ENCODE measurements at regions not wholly inside any gene's neighbourhood (a gene's known extent, or its start where the extent isn't known, plus 50 kb on each side); places are given as distances from the start of the nearest gene placed in this dataset.

DNA sequence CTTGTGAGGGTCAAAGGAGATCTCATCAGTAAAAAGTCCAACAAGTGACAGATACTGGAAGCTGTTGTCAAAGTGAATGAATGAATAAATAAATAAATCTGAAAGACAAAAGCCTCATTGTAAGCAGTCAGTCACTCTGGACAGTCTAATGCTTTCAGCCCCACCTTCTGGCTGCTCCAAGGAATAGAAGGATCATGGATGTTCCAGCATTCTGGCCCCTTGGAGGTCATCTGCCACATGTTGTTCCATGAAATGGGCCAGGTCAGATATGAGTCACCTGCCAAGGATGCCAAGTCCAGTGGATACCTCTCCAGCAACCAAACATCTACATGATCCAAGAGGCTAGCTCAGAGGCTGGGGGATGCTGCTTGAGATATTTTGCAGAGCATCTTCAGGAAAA, 185.6 kb downstream of the BMP7 start:
- DNase-seq (ENCODE audit: low spot score) = peak; percentile 60

GRCh38 chr20:57082357-57082945, 184.0 kb downstream of the BMP7 start:
- DNase-seq (ENCODE audit: low spot score) = no peak

DNA sequence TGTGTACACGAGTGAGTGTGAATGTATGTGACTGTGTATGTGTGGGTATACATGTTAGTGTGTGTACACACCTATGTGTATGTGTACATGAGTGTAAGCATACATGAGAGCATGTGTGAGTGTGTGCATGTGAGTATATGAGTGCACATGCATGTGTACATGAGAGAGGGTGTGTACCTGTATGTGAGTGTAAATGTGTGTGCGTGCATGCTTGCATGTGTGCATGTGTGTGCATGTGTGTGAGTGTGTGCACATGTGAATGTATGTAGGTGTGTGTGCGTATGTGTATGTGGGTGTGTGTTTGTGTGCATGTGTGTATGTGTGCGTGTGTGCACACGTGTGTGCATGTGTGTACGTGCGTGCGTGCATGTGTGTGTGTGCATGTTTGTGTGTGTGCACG, 183.4 kb downstream of the BMP7 start:
- DNase-seq (ENCODE audit: low spot score) = no peak

DNA sequence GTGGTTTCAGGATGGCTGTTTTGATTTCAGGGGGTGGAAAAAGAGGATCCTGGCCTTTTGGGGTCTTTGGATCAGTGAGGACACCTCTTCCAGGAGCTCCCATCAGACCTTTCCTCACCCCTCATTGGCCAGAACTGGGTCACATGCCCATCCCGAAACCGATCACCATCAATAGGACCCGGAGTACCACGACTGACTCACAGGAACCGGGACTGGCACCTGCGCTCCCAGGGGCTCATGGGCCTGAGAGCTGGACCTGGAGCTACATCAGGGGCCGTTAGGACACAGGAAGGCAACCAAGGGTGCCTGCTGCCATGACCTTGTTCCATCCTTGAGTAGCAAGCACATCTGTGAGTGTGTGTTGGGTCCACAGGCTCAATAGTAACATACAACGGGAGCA, 180.4 kb downstream of the BMP7 start:
- DNase-seq (ENCODE audit: low spot score) = no peak

DNA sequence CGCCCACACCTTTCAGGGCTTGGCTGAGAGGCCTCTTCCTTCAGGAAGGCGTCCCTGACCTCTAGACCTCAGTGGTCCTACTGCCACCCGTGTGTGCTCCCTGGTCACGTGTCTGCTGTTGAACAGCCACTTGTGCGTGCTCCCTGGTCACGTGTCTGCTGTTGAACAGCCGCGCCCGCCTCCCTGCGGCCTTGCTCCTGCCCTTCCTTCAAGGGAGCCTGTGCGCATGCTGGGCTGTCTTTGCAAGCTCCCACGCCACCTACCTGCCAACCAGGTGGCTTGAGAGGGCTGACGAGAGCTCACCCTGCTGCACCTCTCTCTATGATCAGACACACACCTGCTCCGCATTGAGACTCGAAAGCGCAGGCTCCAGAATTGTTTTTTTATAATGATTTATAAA, 179.3 kb downstream of the BMP7 start:
- no peak for DNase-seq (ENCODE audit: low spot score)

GRCh38 chr20:57087705-57088104, 178.7 kb downstream of the BMP7 start:
- no peak for DNase-seq (ENCODE audit: low spot score)

DNA sequence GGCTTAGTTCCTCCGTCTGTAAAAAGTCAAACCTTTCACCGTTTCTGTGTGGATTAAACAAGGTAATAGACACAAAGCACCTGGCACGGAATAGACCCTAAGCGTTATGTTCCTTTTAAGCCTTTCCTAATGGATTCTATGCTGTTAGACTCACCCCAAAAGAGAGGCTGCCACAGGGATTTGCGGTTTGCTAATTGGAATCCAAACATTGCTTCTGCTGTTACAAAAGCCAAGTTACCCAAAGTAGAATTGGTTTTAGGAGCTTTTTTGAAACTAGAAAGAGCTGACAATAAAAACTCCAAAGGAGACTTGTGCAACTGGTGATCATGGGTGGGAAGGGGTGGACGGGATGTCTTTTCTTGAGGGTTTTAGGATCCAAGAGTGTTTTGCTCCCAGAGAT, 178.0 kb downstream of the BMP7 start:
- peak; percentile 46 for DNase-seq (ENCODE audit: low spot score)

GRCh38 chr20:57089699-57090144, 176.7 kb downstream of the BMP7 start:
- peak; percentile 75 for DNase-seq (ENCODE audit: low spot score)

DNA sequence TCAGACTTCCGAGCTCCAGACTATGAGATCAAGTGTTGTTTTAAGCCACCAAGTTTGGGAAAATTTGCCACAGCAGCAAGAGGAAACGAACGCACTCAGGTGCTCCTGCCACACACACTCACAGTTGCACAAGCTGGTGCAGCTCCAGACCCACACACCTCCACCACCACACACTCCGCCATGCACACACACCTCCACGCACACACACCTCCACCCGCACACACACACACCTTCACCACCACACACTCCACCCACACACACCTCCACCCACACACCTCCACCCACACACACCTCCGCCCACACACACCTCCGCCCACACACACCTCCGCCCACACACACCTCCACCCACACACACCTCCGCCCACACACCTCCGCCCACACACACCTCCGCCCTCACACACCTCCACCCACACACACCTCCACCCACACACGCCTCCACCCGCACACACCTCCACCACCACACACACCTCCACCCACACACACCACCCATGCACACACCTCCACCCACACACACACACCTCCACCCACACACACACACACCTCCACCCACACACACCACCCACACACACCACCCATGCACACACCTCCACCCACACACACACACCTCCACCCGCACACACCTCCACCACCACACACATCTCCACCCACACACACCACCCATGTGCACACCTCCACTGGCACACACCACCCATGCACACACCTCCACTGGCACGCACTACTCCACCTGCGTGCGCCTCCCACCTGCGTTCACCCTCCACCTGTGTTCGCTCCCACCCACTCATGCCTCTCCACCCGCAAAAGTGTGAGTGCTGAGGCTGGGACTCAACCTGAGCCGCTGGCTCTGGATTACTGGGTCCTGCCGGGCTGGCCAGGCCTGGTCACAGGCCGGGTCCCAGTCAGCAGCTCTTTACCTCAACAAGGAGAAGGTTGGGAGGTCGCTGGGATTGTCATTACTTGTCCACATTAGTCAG, 175.6 kb downstream of the BMP7 start:
- DNase-seq (ENCODE audit: low spot score) = no peak

- DNase-seq (ENCODE audit: low spot score) = no peak
Measured at GRCh38 chr20:57091748-57092111, 174.7 kb downstream of the BMP7 start.

DNA sequence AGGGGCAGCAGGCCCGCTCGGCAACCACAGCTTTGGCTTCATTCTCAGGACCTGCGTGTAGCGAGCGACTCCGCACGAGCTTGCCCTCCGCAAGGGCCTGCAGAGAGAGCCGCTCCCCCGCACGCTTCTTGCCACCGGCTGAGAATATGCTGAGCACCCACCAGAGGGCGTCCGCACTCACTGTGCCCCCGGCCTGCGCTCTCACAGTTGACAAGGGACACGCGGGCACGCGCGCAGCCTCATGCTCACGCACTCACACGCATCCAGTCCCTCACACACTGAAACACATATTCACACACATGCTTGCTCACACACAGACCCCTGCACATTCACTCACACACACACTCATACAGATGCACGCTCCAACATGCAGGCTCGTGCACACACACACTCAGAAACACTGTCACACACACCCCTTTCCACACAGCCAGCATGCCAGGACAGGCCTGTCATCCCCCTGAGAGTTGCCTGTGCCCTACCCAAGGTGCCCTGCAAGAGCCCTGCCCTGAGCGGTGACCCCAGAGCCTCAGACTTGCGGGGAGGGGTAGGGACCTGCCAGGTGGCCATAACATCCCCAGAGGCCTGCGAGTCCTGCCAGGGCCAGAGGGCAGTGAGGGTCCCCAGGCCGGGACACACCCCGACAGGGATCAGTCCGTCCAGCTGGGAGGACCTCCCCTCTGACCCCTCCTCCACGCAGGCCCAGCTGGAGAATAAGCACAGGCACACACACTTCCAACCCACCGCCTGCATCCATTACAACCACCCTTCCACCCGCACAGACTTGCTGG, 174.1 kb downstream of the BMP7 start:
- peak; percentile 77 for DNase-seq (ENCODE audit: low spot score)

DNA sequence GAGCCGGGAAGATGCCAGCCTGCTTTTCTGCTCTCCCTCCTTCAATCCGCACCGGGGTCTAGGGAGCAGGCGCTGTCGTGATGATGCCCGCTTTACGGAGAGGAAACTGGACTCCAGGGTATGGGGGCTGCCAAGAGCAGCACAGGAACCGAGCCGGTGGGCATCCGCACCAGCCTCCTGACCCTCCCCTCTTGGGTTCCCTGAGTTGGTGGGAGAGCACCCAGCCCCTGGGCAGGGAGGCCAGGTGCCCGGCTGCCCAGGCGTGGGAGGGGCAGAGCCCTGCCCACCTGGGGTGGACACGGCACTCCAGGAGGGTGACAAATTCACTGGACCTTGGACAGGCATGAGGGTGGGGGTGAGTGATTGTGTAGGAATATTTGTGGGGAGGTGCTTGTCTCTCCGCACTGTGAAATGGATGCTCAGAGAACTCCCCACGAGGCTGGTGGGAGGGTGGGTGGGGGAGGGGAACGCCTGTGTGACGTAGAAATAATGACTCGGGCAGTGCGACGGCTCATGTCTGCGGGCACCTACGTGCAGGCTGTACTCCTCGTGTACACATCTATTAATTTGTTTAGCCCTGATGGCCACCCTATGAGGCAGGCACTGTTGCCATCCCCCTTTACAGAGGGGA, 173.4 kb downstream of the BMP7 start:
- DNase-seq (ENCODE audit: low spot score) = no peak

DNA sequence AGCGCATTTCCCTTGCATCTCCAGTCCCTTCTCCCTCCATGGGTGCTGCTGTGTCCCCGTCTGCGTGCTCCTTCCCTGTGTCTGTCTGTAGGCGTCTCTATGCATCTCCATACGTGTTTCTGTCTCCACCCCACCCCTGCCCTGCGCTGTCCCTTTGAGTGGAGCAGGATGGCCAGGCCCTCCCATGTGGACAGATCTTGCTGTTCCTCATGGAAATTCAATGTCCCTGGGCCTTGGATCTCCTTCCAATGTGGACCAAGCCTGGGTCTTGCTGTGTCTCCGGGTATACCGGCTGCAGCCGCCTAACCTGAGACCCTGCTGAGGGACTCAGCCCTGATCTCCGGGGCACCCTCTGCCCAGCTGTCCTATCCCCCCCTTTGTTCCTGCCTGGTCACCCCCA, 172.7 kb downstream of the BMP7 start:
- no peak for DNase-seq (ENCODE audit: low spot score)

- no peak for DNase-seq (ENCODE audit: low spot score)
Measured at GRCh38 chr20:57094252-57094891, 172.1 kb downstream of the BMP7 start.

DNA sequence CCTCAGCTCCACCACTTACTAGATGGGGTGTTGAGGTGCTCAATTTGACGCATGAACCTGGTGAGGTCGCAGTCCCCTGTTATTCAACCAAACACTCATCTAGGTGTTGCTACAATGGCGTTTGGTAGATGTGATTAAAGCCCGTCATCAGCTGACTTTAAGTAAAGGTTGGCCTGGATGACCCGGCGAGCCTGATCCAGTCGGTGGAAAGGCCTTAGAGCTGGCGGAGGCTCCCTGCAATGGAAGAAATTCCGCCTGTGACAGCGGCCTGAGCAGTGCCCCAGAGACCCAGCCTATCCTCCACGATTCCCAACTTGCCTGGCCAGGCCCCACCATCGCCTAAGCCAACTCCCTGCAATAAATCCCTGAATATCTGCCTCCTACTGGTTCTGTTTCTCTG, 171.4 kb downstream of the BMP7 start:
- DNase-seq (ENCODE audit: low spot score) = no peak

DNA sequence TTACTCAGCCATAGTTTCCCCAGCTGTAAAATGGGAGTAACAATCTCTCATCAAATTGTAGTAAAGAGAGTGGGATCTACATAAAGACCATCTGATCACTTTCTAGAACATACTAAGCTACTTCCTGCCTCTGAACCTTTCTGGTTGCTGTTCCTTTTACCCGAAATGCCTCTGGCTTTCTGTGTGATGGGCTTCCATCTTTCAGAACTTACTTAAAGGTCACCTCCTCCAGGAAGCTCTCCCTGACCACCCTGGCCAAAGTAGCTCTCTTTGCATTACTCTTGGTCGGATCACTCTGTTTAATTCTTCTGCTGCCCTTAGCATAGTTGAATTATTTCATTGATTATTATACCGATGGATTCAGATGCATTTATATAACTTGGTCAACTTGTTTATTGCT, 171.0 kb downstream of the BMP7 start:
- no peak for DNase-seq (ENCODE audit: low spot score)

GRCh38 chr20:57097245-57097915, 169.1 kb downstream of the BMP7 start:
- DNase-seq (ENCODE audit: low spot score) = no peak

DNA sequence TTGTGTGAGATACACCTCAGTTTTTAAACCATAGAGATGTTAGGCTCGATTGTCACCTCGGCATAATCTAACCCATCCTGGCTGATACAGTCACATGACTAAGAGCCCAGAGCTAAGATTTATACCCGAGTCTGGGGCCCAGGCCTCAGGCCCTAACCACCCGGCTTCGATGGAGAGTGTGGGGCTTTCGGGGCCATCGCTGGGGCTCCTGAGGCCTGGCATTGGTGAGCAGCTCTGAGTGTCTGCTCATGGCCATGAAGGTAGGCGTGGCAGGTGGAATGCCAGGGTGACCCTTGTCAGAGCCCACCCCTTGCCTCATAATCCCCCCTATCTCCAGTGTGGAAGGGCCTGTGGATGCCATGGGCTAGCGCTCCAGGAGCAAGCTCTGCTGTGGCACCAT, 164.3 kb downstream of the BMP7 start:
- DNase-seq (ENCODE audit: low spot score) = no peak

DNA sequence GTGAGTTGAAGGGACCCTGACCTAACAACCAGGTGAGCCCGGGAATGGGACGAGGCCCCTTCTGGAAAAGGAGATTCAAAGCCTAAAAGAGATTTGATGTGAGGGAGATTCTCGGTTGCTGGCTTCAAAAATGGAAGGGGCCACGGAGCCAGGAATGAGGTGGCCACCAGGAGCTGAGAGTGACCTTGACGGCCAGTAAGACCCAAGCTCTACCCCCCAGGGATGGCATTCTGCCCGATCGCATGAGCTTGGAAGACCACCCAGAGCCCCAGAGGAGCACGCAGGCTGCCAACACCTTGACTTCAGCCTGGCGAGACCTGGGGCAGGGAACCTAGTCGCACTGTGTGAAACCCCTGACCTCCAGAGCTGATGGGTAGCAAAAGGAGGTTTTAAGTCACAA, 163.9 kb downstream of the BMP7 start:
- DNase-seq (ENCODE audit: low spot score) = no peak

- DNase-seq (ENCODE audit: low spot score) = no peak
Measured at GRCh38 chr20:57103146-57103800, 163.2 kb downstream of the BMP7 start.

GRCh38 chr20:57104113-57104512, 162.3 kb downstream of the BMP7 start:
- DNase-seq (ENCODE audit: low spot score) = no peak

Measured in AG08395 (cell line).